ENCODE measurements at regions not wholly inside any gene's neighbourhood (a gene's known extent, or its start where the extent isn't known, plus 50 kb on each side); places are given as distances from the start of the nearest gene placed in this dataset.

DNA sequence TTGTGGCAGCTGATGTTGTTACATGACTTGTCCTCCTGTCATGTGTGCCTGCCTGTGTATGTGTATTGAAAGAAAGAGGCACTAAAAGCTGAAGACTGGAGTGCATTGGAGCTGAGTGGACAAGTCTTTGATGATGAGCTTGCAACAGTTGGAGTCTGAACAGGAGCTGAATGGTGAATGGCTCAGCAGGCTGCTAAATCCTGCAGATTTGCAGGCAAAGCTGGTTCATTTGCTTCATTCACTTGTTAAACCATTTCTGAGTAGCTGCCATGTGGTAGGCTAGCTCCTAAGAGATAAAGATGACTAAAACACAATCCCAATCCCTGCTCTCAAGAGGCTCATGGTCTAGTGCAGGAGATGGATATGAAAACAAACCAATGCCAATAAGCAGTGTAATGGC is 217.3 kb downstream of the CHRDL1 start:
- H3K27me3 ChIP-seq: peaks cover 12% of the 10 kb centered on the region
- intact Hi-C loops (cut with DNase I): no loop called here
- H3K27ac ChIP-seq: no peak overlapping the region
- H3K9me3 ChIP-seq (replicated peaks in 1 of 3): no peaks in the 10 kb centered on the region
- no peak overlapping the region for H3K4me3 ChIP-seq
- no peaks in the 10 kb centered on the region for H3K36me3 ChIP-seq (replicated peaks in 1 of 2)
- TF ChIP-seq POLR2A (IDR thresholded peaks at IDR 0.05): no peak
- TF ChIP-seq, protein P1, sequence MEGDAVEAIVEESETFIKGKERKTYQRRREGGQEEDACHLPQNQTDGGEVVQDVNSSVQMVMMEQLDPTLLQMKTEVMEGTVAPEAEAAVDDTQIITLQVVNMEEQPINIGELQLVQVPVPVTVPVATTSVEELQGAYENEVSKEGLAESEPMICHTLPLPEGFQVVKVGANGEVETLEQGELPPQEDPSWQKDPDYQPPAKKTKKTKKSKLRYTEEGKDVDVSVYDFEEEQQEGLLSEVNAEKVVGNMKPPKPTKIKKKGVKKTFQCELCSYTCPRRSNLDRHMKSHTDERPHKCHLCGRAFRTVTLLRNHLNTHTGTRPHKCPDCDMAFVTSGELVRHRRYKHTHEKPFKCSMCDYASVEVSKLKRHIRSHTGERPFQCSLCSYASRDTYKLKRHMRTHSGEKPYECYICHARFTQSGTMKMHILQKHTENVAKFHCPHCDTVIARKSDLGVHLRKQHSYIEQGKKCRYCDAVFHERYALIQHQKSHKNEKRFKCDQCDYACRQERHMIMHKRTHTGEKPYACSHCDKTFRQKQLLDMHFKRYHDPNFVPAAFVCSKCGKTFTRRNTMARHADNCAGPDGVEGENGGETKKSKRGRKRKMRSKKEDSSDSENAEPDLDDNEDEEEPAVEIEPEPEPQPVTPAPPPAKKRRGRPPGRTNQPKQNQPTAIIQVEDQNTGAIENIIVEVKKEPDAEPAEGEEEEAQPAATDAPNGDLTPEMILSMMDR (IDR thresholded peaks at IDR 0.05): no peak
- no peaks in the 10 kb centered on the region for H3K4me1 ChIP-seq (replicated peaks in 1 of 2)
- no peak for DNase-seq

DNA sequence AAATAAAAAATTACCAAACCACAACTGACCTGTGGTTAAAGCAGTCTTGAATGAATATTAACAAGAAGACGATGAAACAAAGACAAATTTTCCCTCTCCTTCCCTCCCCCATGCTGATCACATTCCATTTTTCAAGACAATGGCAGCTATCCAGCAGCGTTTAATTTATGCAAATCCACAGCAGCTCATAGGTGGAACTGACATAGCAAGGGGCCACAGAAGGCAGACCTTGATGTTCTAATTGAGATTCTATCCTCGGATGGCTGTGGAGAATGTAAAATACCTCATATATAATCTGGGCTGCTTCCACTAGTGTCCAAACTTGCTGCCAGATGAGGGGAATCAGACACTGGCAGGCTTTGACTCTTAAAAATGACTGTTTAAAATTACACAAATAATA is 211.5 kb downstream of the CHRDL1 start:
- TF ChIP-seq POLR2A (IDR thresholded peaks at IDR 0.05): no peak
- TF ChIP-seq, protein P1 (IDR thresholded peaks at IDR 0.05): no peak
- peaks cover 4% of the 10 kb centered on the region for H3K27me3 ChIP-seq
- H3K4me3 ChIP-seq: no peak overlapping the region
- H3K36me3 ChIP-seq (replicated peaks in 1 of 2): no peaks in the 10 kb centered on the region
- H3K27ac ChIP-seq: no peak overlapping the region
- 23 to 36% (median 30%) methylated on average over 3 of the region's 3 CpGs for WGBS, 4 donors
- intact Hi-C loops (cut with DNase I): no loop called here
- no peak for DNase-seq
- no peaks in the 10 kb centered on the region for H3K4me1 ChIP-seq (replicated peaks in 1 of 2)
- H3K9me3 ChIP-seq (replicated peaks in 1 of 3): no peaks in the 10 kb centered on the region

DNA sequence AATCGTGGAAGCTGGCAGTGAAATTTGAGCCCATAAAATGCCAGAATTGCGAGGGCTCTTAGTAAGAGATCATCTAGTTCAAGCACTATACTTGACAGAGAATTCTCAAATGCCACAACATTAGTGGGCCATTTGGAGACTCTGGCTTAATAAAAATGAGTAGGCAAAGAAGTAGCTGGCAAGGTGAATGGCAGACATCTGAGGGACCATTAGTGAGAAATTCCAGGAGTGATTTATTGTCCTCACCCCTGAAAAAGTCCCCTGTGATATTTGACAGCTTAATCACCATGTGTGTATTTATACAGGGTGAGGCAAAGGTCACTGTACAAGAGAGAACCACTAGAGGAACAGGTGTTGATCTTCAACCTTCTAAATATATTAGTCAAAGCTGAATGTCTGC is 207.5 kb downstream of the CHRDL1 start:
- no peak for DNase-seq
- no peaks in the 10 kb centered on the region for H3K4me1 ChIP-seq (replicated peaks in 1 of 2)
- H3K36me3 ChIP-seq (replicated peaks in 1 of 2): no peaks in the 10 kb centered on the region
- no peaks in the 10 kb centered on the region for H3K9me3 ChIP-seq (replicated peaks in 1 of 3)
- intact Hi-C loops (cut with DNase I): no loop called here
- no peak for TF ChIP-seq POLR2A (IDR thresholded peaks at IDR 0.05)
- TF ChIP-seq, protein P1 (IDR thresholded peaks at IDR 0.05): no peak
- WGBS, 4 donors: 0 to 22% (median 14%) methylated on average over 2 of the region's 2 CpGs
- no peak overlapping the region for H3K27ac ChIP-seq
- no peak overlapping the region for H3K4me3 ChIP-seq
- no peaks in the 10 kb centered on the region for H3K27me3 ChIP-seq

DNA sequence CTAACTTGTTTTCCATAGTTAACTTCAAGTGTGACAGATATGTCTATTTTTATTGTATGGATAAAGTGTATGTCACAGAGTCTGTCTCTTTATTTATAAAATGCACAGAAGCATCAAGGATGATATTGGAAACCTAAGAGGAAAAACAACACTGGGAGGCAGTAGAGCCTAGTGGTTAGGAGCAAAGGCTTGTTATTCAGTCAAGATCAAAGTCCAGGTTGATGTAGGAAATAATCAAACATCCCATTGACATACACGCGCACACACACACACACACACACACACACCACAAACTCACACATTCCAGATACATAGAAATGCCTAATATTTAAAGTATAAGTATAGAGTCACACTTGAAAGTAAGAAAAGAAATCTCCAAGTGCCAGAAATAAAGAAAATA is 206.8 kb downstream of the CHRDL1 start:
- 75 to 96% (median 83%) methylated on average over 2 of the region's 2 CpGs for WGBS, 4 donors
- no peaks in the 10 kb centered on the region for H3K27me3 ChIP-seq
- no peaks in the 10 kb centered on the region for H3K9me3 ChIP-seq (replicated peaks in 1 of 3)
- TF ChIP-seq, protein P1 (IDR thresholded peaks at IDR 0.05): no peak
- TF ChIP-seq POLR2A (IDR thresholded peaks at IDR 0.05): no peak
- H3K27ac ChIP-seq: no peak overlapping the region
- H3K4me1 ChIP-seq (replicated peaks in 1 of 2): no peaks in the 10 kb centered on the region
- no peak overlapping the region for H3K4me3 ChIP-seq
- intact Hi-C loops (cut with DNase I): no loop called here
- no peaks in the 10 kb centered on the region for H3K36me3 ChIP-seq (replicated peaks in 1 of 2)
- DNase-seq: no peak

Measured in adrenal gland (tissue), 9 donors.